ENCODE measurements at regions not wholly inside any gene's neighbourhood (a gene's known extent, or its start where the extent isn't known, plus 50 kb on each side); places are given as distances from the start of the nearest gene placed in this dataset.

- peak in 1 of 2 experiments; percentile 13; a peak in 1 of 4 replicates for TF ChIP-seq CTCF (conservative IDR thresholded peaks at IDR 0.05; ENCODE audit: low read depth in 2 of 2)
- no peak for TF ChIP-seq EZH2 (IDR thresholded peaks at IDR 0.05; ENCODE audit: low read depth, unreplicated experiment)
These were observed 202.9 kb downstream of the SYK start for GRCh38 chr9:91004484-91004883.
